GM12865 (cell line): ENCODE measurements at regions not wholly inside any gene's neighbourhood (a gene's known extent, or its start where the extent isn't known, plus 50 kb on each side); places are given as distances from the start of the nearest gene placed in this dataset.

Source experiments
- DNase-seq: peaks from one replicate; pipeline ENCODE4 v3.0.0; 2010; ENCODE audit warnings: low read depth
- H3K4me3 ChIP-seq: 2 replicates; pipeline ENCODE4 v1.5.1; 2011; ENCODE audit warnings: mild to moderate bottlenecking, low read depth, low read length, control low read depth
- CTCF ChIP-seq: IDR thresholded peaks from 2 replicates; pipeline ENCODE4 v1.5.1; 2011; ENCODE audit warnings: low read length, control low read depth, low read depth, inconsistent platforms; ENCODE audit not compliant: insufficient read depth; ENCODE audit errors: missing control alignments

GRCh38 chr6:131381052-131381708, 191.8 kb upstream of the ARG1 start:
- no peak for DNase-seq
- no peak overlapping the region for H3K4me3 ChIP-seq
- TF ChIP-seq CTCF: no peak

GRCh38 chr6:131381709-131382093, 191.3 kb upstream of the ARG1 start:
- no peak overlapping the region for H3K4me3 ChIP-seq
- DNase-seq: no peak
- TF ChIP-seq CTCF: no peak

GRCh38 chr6:131382631-131383030, 190.4 kb upstream of the ARG1 start:
- no peak for DNase-seq
- H3K4me3 ChIP-seq: no peak overlapping the region
- TF ChIP-seq CTCF: no peak

- H3K4me3 ChIP-seq: no peak overlapping the region
- no peak for TF ChIP-seq CTCF
- no peak for DNase-seq
Measured at GRCh38 chr6:131383421-131384411, 189.3 kb upstream of the ARG1 start.

GRCh38 chr6:131387562-131388447, 185.2 kb upstream of the ARG1 start:
- DNase-seq: no peak
- H3K4me3 ChIP-seq: no peak overlapping the region
- no peak for TF ChIP-seq CTCF

GRCh38 chr6:131390322-131390721, 182.7 kb upstream of the ARG1 start:
- no peak overlapping the region for H3K4me3 ChIP-seq
- no peak for DNase-seq
- TF ChIP-seq CTCF: no peak
